Parathyroid adenoma (tissue), 2 donors: ENCODE measurements at regions not wholly inside any gene's neighbourhood (a gene's known extent, or its start where the extent isn't known, plus 50 kb on each side); places are given as distances from the start of the nearest gene placed in this dataset.

Source experiments
- H2AFZ ChIP-seq: fragments of 300-600 bp; sonication (generic); one replicate; pipeline ENCODE4 v1.7.0; 2017; ENCODE audit warnings: antibody characterized with exemption, mild to moderate bottlenecking
- H3K27ac ChIP-seq: fragments of 300-600 bp; sonication (generic); one replicate; pipeline ENCODE4 v1.7.0; 2017
- H3K27me3 ChIP-seq: fragments of 300-600 bp; sonication (generic); one replicate; pipeline ENCODE4 v1.7.0; 2017; ENCODE audit warnings: low read length; ENCODE audit not compliant: control insufficient read depth, insufficient read depth
- H3K36me3 ChIP-seq: fragments of 300-600 bp; sonication (generic); one replicate; pipeline ENCODE4 v1.7.0; 2017; ENCODE audit warnings: low read length; ENCODE audit not compliant: control insufficient read depth, insufficient read depth
- H3K4me1 ChIP-seq: fragments of 300-600 bp; sonication (generic); one replicate; pipeline ENCODE4 v1.7.0; 2017; ENCODE audit warnings: control low read depth
- H3K4me2 ChIP-seq: fragments of 300-600 bp; sonication (generic); one replicate; pipeline ENCODE4 v1.7.0; 2017; ENCODE audit warnings: low read length
- H3K4me3 ChIP-seq: fragments of 300-600 bp; sonication (generic); one replicate; pipeline ENCODE4 v1.7.0; 2017; ENCODE audit warnings: low read depth, low read length
- H3K79me2 ChIP-seq: fragments of 300-600 bp; sonication (generic); one replicate; pipeline ENCODE4 v1.7.0; 2017; ENCODE audit warnings: control low read depth
- H3K9ac ChIP-seq: fragments of 300-600 bp; sonication (generic); one replicate; pipeline ENCODE4 v1.7.0; 2017; ENCODE audit warnings: mild to moderate bottlenecking
- H3K9me3 ChIP-seq: fragments of 300-600 bp; sonication (generic); one replicate; pipeline ENCODE4 v1.7.0; 2017; ENCODE audit warnings: low read length; ENCODE audit not compliant: control insufficient read depth
- TF ChIP-seq, protein P1 (sequence below): fragments of 300-600 bp; sonication (generic); IDR thresholded peaks from one replicate; pipeline ENCODE4 v1.7.0; 2017; ENCODE audit warnings: antibody characterized with exemption, mild to moderate bottlenecking
- donor health status: primary hyperparathyroidism.

GRCh38 chr5:171712616-171713015 is 73.0 kb upstream of the SMIM23 start:
- H3K4me1 ChIP-seq, result no peaks in the 10 kb centered on the region
- H3K27ac ChIP-seq, result no peak overlapping the region
- H2AFZ ChIP-seq, result no peak overlapping the region
- H3K4me2 ChIP-seq, result no peak overlapping the region
- H3K4me3 ChIP-seq, result no peak overlapping the region
- no peaks in the 10 kb centered on the region for H3K79me2 ChIP-seq
- H3K9ac ChIP-seq, result no peak overlapping the region
- TF ChIP-seq, protein P1, sequence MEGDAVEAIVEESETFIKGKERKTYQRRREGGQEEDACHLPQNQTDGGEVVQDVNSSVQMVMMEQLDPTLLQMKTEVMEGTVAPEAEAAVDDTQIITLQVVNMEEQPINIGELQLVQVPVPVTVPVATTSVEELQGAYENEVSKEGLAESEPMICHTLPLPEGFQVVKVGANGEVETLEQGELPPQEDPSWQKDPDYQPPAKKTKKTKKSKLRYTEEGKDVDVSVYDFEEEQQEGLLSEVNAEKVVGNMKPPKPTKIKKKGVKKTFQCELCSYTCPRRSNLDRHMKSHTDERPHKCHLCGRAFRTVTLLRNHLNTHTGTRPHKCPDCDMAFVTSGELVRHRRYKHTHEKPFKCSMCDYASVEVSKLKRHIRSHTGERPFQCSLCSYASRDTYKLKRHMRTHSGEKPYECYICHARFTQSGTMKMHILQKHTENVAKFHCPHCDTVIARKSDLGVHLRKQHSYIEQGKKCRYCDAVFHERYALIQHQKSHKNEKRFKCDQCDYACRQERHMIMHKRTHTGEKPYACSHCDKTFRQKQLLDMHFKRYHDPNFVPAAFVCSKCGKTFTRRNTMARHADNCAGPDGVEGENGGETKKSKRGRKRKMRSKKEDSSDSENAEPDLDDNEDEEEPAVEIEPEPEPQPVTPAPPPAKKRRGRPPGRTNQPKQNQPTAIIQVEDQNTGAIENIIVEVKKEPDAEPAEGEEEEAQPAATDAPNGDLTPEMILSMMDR, result no peak
- no peaks in the 10 kb centered on the region for H3K27me3 ChIP-seq
- H3K36me3 ChIP-seq, result no peaks in the 10 kb centered on the region
- no peaks in the 10 kb centered on the region for H3K9me3 ChIP-seq

DNA sequence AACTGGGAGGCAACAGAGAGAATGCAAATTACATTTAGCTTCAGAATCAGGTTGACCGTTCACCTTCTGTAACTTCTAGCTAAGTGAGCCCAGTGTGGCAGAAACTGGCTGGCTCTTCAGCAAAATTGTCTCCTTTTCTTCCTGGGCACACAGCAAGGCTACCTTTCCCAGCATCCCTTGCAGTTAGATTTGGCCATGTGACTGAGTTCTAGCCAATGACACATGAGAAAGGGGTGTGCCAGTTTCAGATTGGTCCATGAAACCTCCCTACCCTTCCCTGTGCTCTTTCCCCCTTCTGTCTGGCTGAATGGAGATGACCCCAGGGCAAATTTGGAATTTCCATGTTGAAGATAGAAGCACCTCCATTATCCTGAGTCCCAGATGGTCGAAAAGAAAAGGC is 72.5 kb upstream of the SMIM23 start:
- no peaks in the 10 kb centered on the region for H3K27me3 ChIP-seq
- H3K4me1 ChIP-seq, result no peaks in the 10 kb centered on the region
- H3K9me3 ChIP-seq, result no peaks in the 10 kb centered on the region
- TF ChIP-seq, protein P1, result no peak
- H3K27ac ChIP-seq, result no peak overlapping the region
- H2AFZ ChIP-seq, result no peak overlapping the region
- H3K79me2 ChIP-seq, result no peaks in the 10 kb centered on the region
- H3K36me3 ChIP-seq, result no peaks in the 10 kb centered on the region
- H3K4me2 ChIP-seq, result no peak overlapping the region
- no peak overlapping the region for H3K4me3 ChIP-seq
- H3K9ac ChIP-seq, result no peak overlapping the region

DNA sequence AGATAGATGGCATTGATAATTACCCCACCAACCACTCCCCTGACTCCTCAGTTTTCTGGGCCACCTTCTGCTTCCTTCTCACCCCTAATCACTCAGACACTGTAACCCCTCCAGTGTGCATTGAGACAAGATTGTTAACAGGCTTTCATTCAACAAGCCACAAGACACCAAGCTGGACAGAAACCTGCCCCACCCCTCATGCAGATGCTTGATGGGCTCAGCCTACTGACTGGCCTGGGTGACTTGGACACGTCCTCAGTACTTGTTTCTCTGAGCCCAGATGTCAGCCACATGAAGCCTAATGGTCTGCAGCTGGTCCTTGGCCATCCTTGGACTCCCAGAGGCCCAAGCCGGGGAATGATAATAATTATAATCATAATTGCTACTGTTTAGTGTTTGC is 71.4 kb upstream of the SMIM23 start:
- Histone ChIP-seq H3K9ac (no peak overlapping the region), H2AFZ (no peak overlapping the region)

DNA sequence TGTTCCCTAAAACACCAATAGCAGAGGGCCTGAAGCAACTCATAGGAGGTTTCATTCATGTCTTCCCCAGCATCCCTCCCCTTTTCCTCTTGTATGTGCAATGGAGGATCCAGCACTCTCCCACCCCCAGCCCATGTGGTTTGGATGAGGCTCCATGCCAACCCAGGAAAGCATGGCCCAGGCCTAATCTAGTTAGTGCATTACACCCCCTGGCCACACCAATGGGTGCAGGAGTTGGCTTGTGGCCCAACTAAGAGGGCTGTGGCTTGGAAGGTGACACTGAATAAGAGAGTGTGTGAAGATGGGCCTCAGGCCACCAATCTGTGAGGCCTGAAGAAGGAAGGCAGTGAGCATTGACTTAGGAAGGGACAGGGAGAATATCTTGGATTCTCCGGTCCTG is 70.8 kb upstream of the SMIM23 start:
- no peaks in the 10 kb centered on the region for H3K36me3 ChIP-seq
- no peak overlapping the region for H2AFZ ChIP-seq
- no peak overlapping the region for H3K4me3 ChIP-seq
- no peak overlapping the region for H3K9ac ChIP-seq
- no peaks in the 10 kb centered on the region for H3K79me2 ChIP-seq
- H3K9me3 ChIP-seq, result no peaks in the 10 kb centered on the region
- TF ChIP-seq, protein P1, result no peak
- H3K27ac ChIP-seq, result no peak overlapping the region
- no peaks in the 10 kb centered on the region for H3K4me1 ChIP-seq
- no peaks in the 10 kb centered on the region for H3K27me3 ChIP-seq
- no peak overlapping the region for H3K4me2 ChIP-seq

More for the DNA sequence above, 71.4 kb upstream of the SMIM23 start:
- TF ChIP-seq, protein P1, result no peak
- Histone ChIP-seq H3K4me2 (no peak overlapping the region), H3K4me1 (no peaks in the 10 kb centered on the region), H3K9me3 (no peaks in the 10 kb centered on the region), H3K36me3 (no peaks in the 10 kb centered on the region), H3K4me3 (no peak overlapping the region), H3K27ac (no peak overlapping the region), H3K79me2 (no peaks in the 10 kb centered on the region), H3K27me3 (no peaks in the 10 kb centered on the region)

DNA sequence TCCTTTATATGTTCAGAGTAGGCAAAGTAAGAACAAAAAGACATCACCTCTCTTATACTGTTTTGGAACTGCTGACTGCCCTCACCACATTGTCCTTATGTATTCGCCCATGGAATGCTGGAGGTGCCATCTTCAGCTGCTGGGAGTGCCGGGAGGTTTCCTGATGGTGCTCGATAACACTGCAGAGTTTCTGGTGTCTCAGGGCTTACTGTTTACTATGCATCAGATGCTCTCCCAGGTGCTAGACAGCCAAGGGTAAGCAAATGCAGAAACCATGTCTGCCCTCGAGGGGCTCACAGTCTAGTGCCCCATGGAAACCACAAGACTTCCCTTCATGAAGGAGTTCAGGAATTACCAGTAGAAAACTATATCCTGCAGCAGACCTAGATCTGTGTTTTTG is 70.1 kb upstream of the SMIM23 start:
- Histone ChIP-seq H3K36me3 (no peaks in the 10 kb centered on the region), H3K4me3 (no peak overlapping the region), H3K4me1 (no peaks in the 10 kb centered on the region), H3K4me2 (no peak overlapping the region), H2AFZ (no peak overlapping the region), H3K79me2 (no peaks in the 10 kb centered on the region), H3K9ac (no peak overlapping the region), H3K27ac (no peak overlapping the region), H3K9me3 (no peaks in the 10 kb centered on the region), H3K27me3 (no peaks in the 10 kb centered on the region)
- TF ChIP-seq, protein P1, result no peak
